ENCODE measurements at regions not wholly inside any gene's neighbourhood (a gene's known extent, or its start where the extent isn't known, plus 50 kb on each side); places are given as distances from the start of the nearest gene placed in this dataset.
A peak's percentile ranks its signal among the peaks of the same experiment; 100 is the strongest.

- DNase-seq (ENCODE audit: low read depth), result no peak
These were observed 1058.9 kb downstream of the C4orf33 start for GRCh38 chr4:130154901-130155300.

GRCh38 chr4:130163701-130164100 is 1067.7 kb downstream of the C4orf33 start:
- DNase-seq (ENCODE audit: low read depth), result no peak

- no peak for DNase-seq (ENCODE audit: low read depth)
These were observed 1069.4 kb downstream of the C4orf33 start for GRCh38 chr4:130165381-130165780.

- no peak for DNase-seq (ENCODE audit: low read depth)
These were observed 1076.2 kb downstream of the C4orf33 start for GRCh38 chr4:130172156-130172555.

GRCh38 chr4:130178106-130178505 is 1082.2 kb downstream of the C4orf33 start:
- DNase-seq (ENCODE audit: low read depth), result no peak

- DNase-seq (ENCODE audit: low read depth), result no peak
These were observed 1087.1 kb downstream of the C4orf33 start for GRCh38 chr4:130183096-130183495.

- DNase-seq (ENCODE audit: low read depth), result no peak
These were observed 1087.8 kb downstream of the C4orf33 start for GRCh38 chr4:130183766-130184165.

GRCh38 chr4:130185123-130185522 is 1089.2 kb downstream of the C4orf33 start:
- DNase-seq (ENCODE audit: low read depth), result no peak

GRCh38 chr4:130186931-130187330 is 1091.0 kb downstream of the C4orf33 start:
- DNase-seq (ENCODE audit: low read depth), result no peak

GRCh38 chr4:130187587-130187986 is 1091.6 kb downstream of the C4orf33 start:
- DNase-seq (ENCODE audit: low read depth), result no peak

- no peak for DNase-seq (ENCODE audit: low read depth)
These were observed 1096.8 kb downstream of the C4orf33 start for GRCh38 chr4:130192787-130193186.

- no peak for DNase-seq (ENCODE audit: low read depth)
These were observed 1102.0 kb downstream of the C4orf33 start for GRCh38 chr4:130197946-130198345.

- no peak for DNase-seq (ENCODE audit: low read depth)
These were observed 1107.6 kb downstream of the C4orf33 start for GRCh38 chr4:130203571-130203970.

- peak; percentile 11 for DNase-seq (ENCODE audit: low read depth)
These were observed 1114.9 kb downstream of the C4orf33 start for GRCh38 chr4:130210864-130211263.

- DNase-seq (ENCODE audit: low read depth), result no peak
These were observed 1118.3 kb downstream of the C4orf33 start for GRCh38 chr4:130214268-130214667.

- DNase-seq (ENCODE audit: low read depth), result no peak
These were observed 1137.6 kb downstream of the C4orf33 start for GRCh38 chr4:130233377-130234047.

- no peak for DNase-seq (ENCODE audit: low read depth)
These were observed 1142.2 kb downstream of the C4orf33 start for GRCh38 chr4:130238121-130238520.

GRCh38 chr4:130249002-130249401 is 1153.0 kb downstream of the C4orf33 start:
- no peak for DNase-seq (ENCODE audit: low read depth)

GRCh38 chr4:130257271-130257670 is 1161.3 kb downstream of the C4orf33 start:
- DNase-seq (ENCODE audit: low read depth), result peak; percentile 4

GRCh38 chr4:130266814-130267213 is 1170.9 kb downstream of the C4orf33 start:
- DNase-seq (ENCODE audit: low read depth), result no peak

- no peak for DNase-seq (ENCODE audit: low read depth)
These were observed 1192.6 kb downstream of the C4orf33 start for GRCh38 chr4:130288576-130288975.

- DNase-seq (ENCODE audit: low read depth), result no peak
These were observed 1197.7 kb downstream of the C4orf33 start for GRCh38 chr4:130293692-130294091.

GRCh38 chr4:130296448-130296847 is 1200.5 kb downstream of the C4orf33 start:
- no peak for DNase-seq (ENCODE audit: low read depth)

GRCh38 chr4:130306566-130306965 is 1210.6 kb downstream of the C4orf33 start:
- no peak for DNase-seq (ENCODE audit: low read depth)
